H1 (cell line): ENCODE measurements at regions not wholly inside any gene's neighbourhood (a gene's known extent, or its start where the extent isn't known, plus 50 kb on each side); places are given as distances from the start of the nearest gene placed in this dataset.

Experiments
- CTCF ChIA-PET: fragments of 300-600 bp; sonication (Branson Sonifier 250); formaldehyde crosslinking; loops from one replicate; lab custom pipeline; 2021; ENCODE audit not compliant: partially characterized antibody; lab: Charles Lee
- POLR2A ChIA-PET: fragments of 300-600 bp; sonication (Branson Sonifier 250); formaldehyde crosslinking; loops from one replicate; lab custom pipeline; 2021; ENCODE audit warnings: inconsistent platforms; ENCODE audit not compliant: partially characterized antibody; lab: Charles Lee
- DNase-seq, 2 experiments: peaks; one replicate each; pipeline versions ENCODE4 v3.0.0 to v3.0.0-alpha.2; 2010 to 2022; ENCODE audit warnings: low spot score in 2 of 2, low read depth in 1 of 2, mixed read lengths in 1 of 2
- FAIRE-seq: peaks from 2 replicates; lab custom pipeline; 2011; peaks lifted over from hg19 to GRCh38; lab: Jason Lieb, UNC
- H2AFZ ChIP-seq: 2 replicates; pipeline ENCODE4 v1.8.1; 2012; ENCODE audit warnings: low read length, inconsistent platforms
- H2AK5ac ChIP-seq: 2 replicates; pipeline ENCODE4 v1.6.1; 2013; ENCODE audit warnings: low read depth, low read length
- H2BK120ac ChIP-seq: replicated peaks from 2 replicates; pipeline ENCODE3; 2013; ENCODE audit warnings: low read depth, low read length, inconsistent platforms
- H2BK12ac ChIP-seq: 2 replicates; pipeline ENCODE4 v1.6.1; 2013; ENCODE audit warnings: low read depth, low read length
- H2BK15ac ChIP-seq: 2 replicates; pipeline ENCODE4 v1.6.1; 2013; ENCODE audit warnings: low read length
- H2BK20ac ChIP-seq: 2 replicates; pipeline ENCODE4 v1.6.1; 2013; ENCODE audit warnings: low read length
- H2BK5ac ChIP-seq: 2 replicates; pipeline ENCODE4 v1.6.1; 2013; ENCODE audit warnings: low read depth, low read length
- H3K14ac ChIP-seq: 2 replicates; pipeline ENCODE4 v1.6.1; 2013; ENCODE audit warnings: inconsistent platforms; ENCODE audit not compliant: insufficient read length
- H3K18ac ChIP-seq: 2 replicates; pipeline ENCODE4 v1.6.1; 2013; ENCODE audit warnings: low read length; ENCODE audit errors: extremely low read depth
- H3K23ac ChIP-seq: 2 replicates; pipeline ENCODE4 v1.6.1; 2013; ENCODE audit warnings: inconsistent platforms; ENCODE audit not compliant: insufficient read length
- H3K23me2 ChIP-seq: 2 replicates; pipeline ENCODE4 v1.6.1; 2013; ENCODE audit warnings: low read depth, low read length
- H3K27ac ChIP-seq: 2 replicates; pipeline ENCODE4 v1.6.1; 2011; ENCODE audit warnings: low read depth, low read length, inconsistent platforms
- H3K27me3 ChIP-seq, 4 experiments: replicated peaks in 1 of 4; 1 replicate in 1 of 4; 2 replicates in 3 of 4; pipeline versions ENCODE4 v1.6.1 to v1.8.1; 2011 to 2013; ENCODE audit warnings: low read length in 3 of 4, mild to moderate bottlenecking in 3 of 4, inconsistent platforms in 2 of 4, mixed read lengths in 2 of 4, moderate library complexity in 1 of 4; ENCODE audit not compliant: control insufficient read depth in 3 of 4, insufficient read depth in 3 of 4; ENCODE audit errors: extremely low read depth in 1 of 4
- H3K36me3 ChIP-seq, 4 experiments: 2 replicates each; pipeline versions ENCODE4 v1.6.1 to v1.8.1; 2011 to 2013; ENCODE audit warnings: mild to moderate bottlenecking in 4 of 4, low read length in 3 of 4, moderate library complexity in 2 of 4, control low read depth in 1 of 4, inconsistent platforms in 1 of 4; ENCODE audit not compliant: insufficient read depth in 4 of 4, control insufficient read depth in 2 of 4
- H3K4ac ChIP-seq: replicated peaks from 2 replicates; pipeline ENCODE3; 2013; ENCODE audit warnings: low read length, low read depth, mixed read lengths, inconsistent platforms; ENCODE audit not compliant: insufficient read length
- H3K4me1 ChIP-seq, 4 experiments: replicated peaks in 1 of 4; 1 replicate in 1 of 4; 2 replicates in 3 of 4; pipeline versions ENCODE4 v1.6.1 to v1.8.1; 2011 to 2013; ENCODE audit warnings: low read length in 3 of 4, inconsistent platforms in 2 of 4, mixed read lengths in 1 of 4; ENCODE audit not compliant: insufficient read depth in 4 of 4, control insufficient read depth in 3 of 4
- H3K4me2 ChIP-seq, 2 experiments: 2 replicates each; pipeline versions ENCODE4 v1.6.1 to v1.8.1; 2011 to 2013; ENCODE audit warnings: low read depth in 2 of 2, low read length in 2 of 2, control low read depth in 1 of 2, inconsistent platforms in 1 of 2, mild to moderate bottlenecking in 1 of 2; ENCODE audit not compliant: insufficient read depth in 1 of 2
- H3K4me3 ChIP-seq, 4 experiments: fragments of 200-600, 300-600 bp in 1 of 4; sonication (generic), shearing (Covaris generic), sonication (Bioruptor Twin) in 1 of 4; 2 replicates each; pipeline versions ENCODE4 v1.5.1 to v1.8.1; 2011 to 2016; ENCODE audit warnings: low read length in 4 of 4, low read depth in 3 of 4, control low read depth in 2 of 4, inconsistent platforms in 2 of 4, mild to moderate bottlenecking in 2 of 4, mixed read lengths in 1 of 4, moderate library complexity in 1 of 4; ENCODE audit not compliant: insufficient read depth in 2 of 4; ENCODE audit errors: extremely low read depth in 1 of 4
- H3K56ac ChIP-seq: replicated peaks from 2 replicates; pipeline ENCODE3; 2013; ENCODE audit warnings: low read depth, mild to moderate bottlenecking, mixed read lengths, low read length, inconsistent platforms; ENCODE audit not compliant: insufficient read length
- H3K79me1 ChIP-seq: 2 replicates; pipeline ENCODE4 v1.6.1; 2013; ENCODE audit warnings: low read depth, low read length, control low read depth
- H3K79me2 ChIP-seq, 2 experiments: 2 replicates each; pipeline versions ENCODE4 v1.6.1 to v1.8.1; 2012 to 2013; ENCODE audit warnings: low read length in 2 of 2, mild to moderate bottlenecking in 2 of 2, inconsistent platforms in 1 of 2; ENCODE audit not compliant: insufficient read depth in 2 of 2, control insufficient read depth in 1 of 2
- H3K9ac ChIP-seq, 4 experiments: replicated peaks in 1 of 4; 1 replicate in 1 of 4; 2 replicates in 3 of 4; pipeline versions ENCODE4 v1.6.1 to v1.8.1; 2011 to 2013; ENCODE audit warnings: low read depth in 3 of 4, low read length in 3 of 4, control low read depth in 2 of 4, mild to moderate bottlenecking in 2 of 4, moderate library complexity in 2 of 4, inconsistent platforms in 1 of 4; ENCODE audit errors: extremely low read depth in 1 of 4
- H3K9me3 ChIP-seq, 2 experiments: 2 replicates each; pipeline versions ENCODE4 v1.6.1 to v1.8.1; 2012 to 2013; ENCODE audit warnings: mild to moderate bottlenecking in 2 of 2, moderate library complexity in 2 of 2, control low read depth in 1 of 2, inconsistent platforms in 1 of 2, low read depth in 1 of 2, low read length in 1 of 2, mixed read lengths in 1 of 2; ENCODE audit not compliant: insufficient read depth in 2 of 2
- H4K20me1 ChIP-seq, 2 experiments: replicated peaks in 1 of 2; 2 replicates each; pipeline versions ENCODE3 to v1.8.1; 2011 to 2013; ENCODE audit warnings: inconsistent platforms in 2 of 2, low read length in 2 of 2, mild to moderate bottlenecking in 1 of 2; ENCODE audit not compliant: insufficient read depth in 2 of 2, control insufficient read depth in 1 of 2
- H4K5ac ChIP-seq: 2 replicates; pipeline ENCODE4 v1.6.1; 2013; ENCODE audit warnings: low read length, low read depth, mixed read lengths, inconsistent platforms; ENCODE audit not compliant: insufficient read length
- H4K8ac ChIP-seq: 2 replicates; pipeline ENCODE4 v1.8.0; 2013; ENCODE audit warnings: mild to moderate bottlenecking, moderate library complexity, low read length, inconsistent platforms; ENCODE audit not compliant: insufficient read depth; ENCODE audit errors: extremely low read depth
- H4K91ac ChIP-seq: replicated peaks from 2 replicates; pipeline ENCODE3; 2013; ENCODE audit warnings: low read length, mixed read lengths, inconsistent platforms; ENCODE audit not compliant: insufficient read length
- BRCA1 ChIP-seq: IDR thresholded peaks from 2 replicates; pipeline ENCODE4 v1.6.1; 2012; ENCODE audit warnings: low read depth, low read length, improper control_type of control experiment
- CBX8 ChIP-seq: fragments of 300-800, 300-1000 bp; sonication (generic); IDR thresholded peaks from 2 replicates; pipeline ENCODE4 v1.7.1; 2016; ENCODE audit warnings: low read depth, low read length, borderline replicate concordance
- CREB1 ChIP-seq: IDR thresholded peaks from 2 replicates; pipeline ENCODE4 v1.6.1; 2012; ENCODE audit warnings: inconsistent platforms
- GABPA ChIP-seq: IDR thresholded peaks from 2 replicates; pipeline ENCODE4 v1.6.1; 2011; ENCODE audit warnings: mild to moderate bottlenecking, low read length, moderate library complexity, borderline replicate concordance; ENCODE audit not compliant: insufficient read depth
- NANOG ChIP-seq: IDR thresholded peaks from 2 replicates; pipeline ENCODE4 v1.6.1; 2011; ENCODE audit warnings: low read length, low read depth, mild to moderate bottlenecking, inconsistent platforms; ENCODE audit not compliant: insufficient read depth, poor library complexity, severe bottlenecking
- NRF1 ChIP-seq: IDR thresholded peaks from 2 replicates; pipeline ENCODE4 v1.6.1; 2011; ENCODE audit warnings: mild to moderate bottlenecking, low read depth, low read length, improper control_type of control experiment
- PHF8 ChIP-seq: fragments of 200-600 bp; sonication (generic); conservative IDR thresholded peaks from 2 replicates; pipeline ENCODE4 v1.7.1; 2012; ENCODE audit warnings: low read depth, mild to moderate bottlenecking, inconsistent platforms, low read length, moderate library complexity
- POLR2A ChIP-seq, 2 experiments: IDR thresholded peaks; 1 replicate in 1 of 2; 2 replicates in 1 of 2; pipeline ENCODE4 v1.6.1; 2011; ENCODE audit warnings: low read depth in 2 of 2, low read length in 2 of 2, mild to moderate bottlenecking in 2 of 2; ENCODE audit errors: control extremely low read depth in 1 of 2
- POU5F1 ChIP-seq: IDR thresholded peaks from 2 replicates; pipeline ENCODE4 v1.6.1; 2011; ENCODE audit warnings: low read depth, mild to moderate bottlenecking, low read length, moderate library complexity
- SAP30 ChIP-seq: fragments of 300-600 bp; sonication (generic); IDR thresholded peaks from 2 replicates; pipeline ENCODE4 v1.7.1; 2012; ENCODE audit warnings: low read length, moderate library complexity, mild to moderate bottlenecking, inconsistent platforms; ENCODE audit not compliant: insufficient read depth, insufficient replicate concordance
- SIN3A ChIP-seq, 2 experiments: IDR thresholded peaks in 1 of 2; conservative IDR thresholded peaks in 1 of 2; 2 replicates each; pipeline ENCODE4 v1.6.1; 2011 to 2012; ENCODE audit warnings: low read length in 2 of 2, improper control_type of control experiment in 1 of 2, low read depth in 1 of 2, mild to moderate bottlenecking in 1 of 2
- WGBS, 2 experiments: shearing (Covaris generic) in 1 of 2; methylation state at CpG; one replicate each; pipeline versions ENCODE4 v1.1.6 to v1.1.7; 2013 to 2015; ENCODE audit warnings: low lambda C conversion rate in 2 of 2, mixed read lengths in 2 of 2, inconsistent platforms in 1 of 2, low coverage in 1 of 2, missing lambda C conversion rate in 1 of 2; ENCODE audit not compliant: insufficient replicate concordance in 2 of 2, insufficient coverage in 1 of 2, insufficient read length in 1 of 2; ENCODE audit errors: extremely low coverage in 1 of 2, missing lambda C conversion rate in 1 of 2; 5-methylcytosine and 5-hydroxymethylcytosine counted together

DNA sequence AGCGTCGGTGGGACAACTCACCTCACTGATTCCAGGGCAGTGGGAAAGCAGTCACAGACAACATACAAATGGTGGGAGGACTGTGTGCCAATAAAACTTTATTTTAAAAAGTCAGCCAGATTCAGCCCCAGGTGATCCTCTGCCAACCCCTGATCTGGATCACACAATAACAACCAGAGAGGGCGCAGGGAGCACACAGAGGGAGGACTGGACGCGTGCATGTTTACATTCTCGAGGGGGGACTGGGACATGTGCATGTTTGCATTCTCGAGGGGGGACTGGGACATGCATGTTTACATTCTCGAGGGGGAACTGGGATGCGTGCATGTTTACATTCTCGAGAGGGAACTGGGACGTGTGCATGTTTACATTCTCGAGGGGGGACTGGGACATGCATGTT lies 209.5 kb downstream of the NDUFA10 start:
- Histone ChIP-seq H3K4me3 (no peak overlapping the region), H3K4me2 (no peak overlapping the region), H4K5ac (no peak overlapping the region), H3K4me1 (no peaks in the 10 kb centered on the region; a peak in 1 of 7 replicates), H3K14ac (no peak overlapping the region), H3K9me3 (no peaks in the 10 kb centered on the region), H3K9ac (no peak overlapping the region), H4K8ac (no peak overlapping the region), H3K79me2 (no peaks in the 10 kb centered on the region), H3K27ac (no peak overlapping the region), H3K56ac (no peak overlapping the region), H3K36me3 (no peaks in the 10 kb centered on the region), H2BK12ac (no peak overlapping the region), H2AFZ (no peak overlapping the region), H2BK5ac (no peak overlapping the region), H3K18ac (no peak overlapping the region), H3K4ac (no peak overlapping the region), H2BK120ac (no peak overlapping the region), H3K23me2 (no peaks in the 10 kb centered on the region), H3K27me3 (no peaks in the 10 kb centered on the region), H3K23ac (no peak overlapping the region), H4K20me1 (no peaks in the 10 kb centered on the region), H3K79me1 (no peaks in the 10 kb centered on the region), H2BK20ac (no peak overlapping the region), H4K91ac (no peak overlapping the region), H2AK5ac (no peak overlapping the region), H2BK15ac (no peak overlapping the region)
- 93% methylated on average over 8 of the region's 12 CpGs; no CpG with 5 or more reads in 1 of the 2 experiments for WGBS, 2 experiments
- DNase-seq, result no peak
- ChIA-PET POLR2A (no interaction called here), CTCF (no interaction called here)
- no peak for FAIRE-seq
- TF ChIP-seq CBX8 (no peak), POLR2A (IDR thresholded peaks at IDR 0.05; ENCODE audit: control extremely low read depth in 1 of 2, low read depth in 2 of 2, low read length in 2 of 2) (no peak), SIN3A (conservative IDR thresholded peaks at IDR 0.05 in 1 of 2, IDR thresholded peaks at IDR 0.05 in 1 of 2; ENCODE audit: low read depth in 1 of 2, low read length in 2 of 2) (no peak), POU5F1 (no peak), GABPA (no peak), NRF1 (no peak), SAP30 (no peak), BRCA1 (no peak), CREB1 (no peak), PHF8 (no peak), NANOG (no peak)
